Occipital lobe (tissue), 2 donors: ENCODE measurements at regions not wholly inside any gene's neighbourhood (a gene's known extent, or its start where the extent isn't known, plus 50 kb on each side); places are given as distances from the start of the nearest gene placed in this dataset. TPM values are rescaled to one million over a fixed set of nuclear protein-coding genes. Genes with fewer than 3 reads are reported as not detected.

Source experiments
- DNase-seq: peaks from one replicate; lab custom pipeline; 2025; lab: John Stamatoyannopoulos, UW
- small RNA-seq: library from RNA; depleted of rRNA; stranded (forward); fragments of <200 nt; gene quantifications from one replicate; pipeline ENCODE3, GENCODE V24; 2014

- DNase-seq, result no peak
Measured at GRCh38 chr7:4612237-4612636, 69.9 kb upstream of the FOXK1 start.

- DNase-seq, result no peak
Measured at GRCh38 chr7:4612939-4613841, 68.9 kb upstream of the FOXK1 start.

GRCh38 chr7:4613846-4614548, 68.1 kb upstream of the FOXK1 start:
- DNase-seq, result no peak

- DNase-seq, result no peak
Measured at GRCh38 chr7:4616116-4616515, 66.0 kb upstream of the FOXK1 start.

- DNase-seq, result no peak
Measured at GRCh38 chr7:4621396-4621795, 60.7 kb upstream of the FOXK1 start.

- DNase-seq, result no peak
Measured at GRCh38 chr7:4626318-4626845, 55.7 kb upstream of the FOXK1 start.

GRCh38 chr7:4629287-4629895, 52.7 kb upstream of the FOXK1 start:
- no peak for DNase-seq

- DNase-seq, result peak; percentile 70
Measured at GRCh38 chr7:4631380-4632179, 50.5 kb upstream of the FOXK1 start.

Small RNAs in the stretch of these regions (small RNA-seq; reads per million reads assigned to genes)
- not detected for gene CYP3A54P
